Uterus (tissue), 2 donors: ENCODE measurements at regions not wholly inside any gene's neighbourhood (a gene's known extent, or its start where the extent isn't known, plus 50 kb on each side); places are given as distances from the start of the nearest gene placed in this dataset.

ENCODE experiments used
- CTCF ChIP-seq, 4 experiments: fragments of 200-600 bp in 2 of 4; fragments of 450-650 bp in 2 of 4; sonication (generic) in 2 of 4; IDR thresholded peaks; one replicate each; pipeline ENCODE4 v1.5.1; 2016 to 2019; ENCODE audit warnings: antibody characterized with exemption in 4 of 4, mild to moderate bottlenecking in 2 of 4, moderate library complexity in 1 of 4
- POLR2A ChIP-seq, 2 donors: fragments of 450-650 bp; IDR thresholded peaks; one replicate each; pipeline ENCODE4 v1.6.1; 2016; ENCODE audit warnings: antibody characterized with exemption in 2 of 2, mild to moderate bottlenecking in 1 of 2, moderate library complexity in 1 of 2

GRCh38 chr11:129257512-129257911, 65.4 kb upstream of the ARHGAP32 start:
- TF ChIP-seq CTCF (IDR thresholded peaks at IDR 0.05) (no peak), POLR2A (IDR thresholded peaks at IDR 0.05) (no peak)
